DMS153 treated with DMSO at 0.1 percent for 48 hours (cell line): ENCODE measurements at regions not wholly inside any gene's neighbourhood (a gene's known extent, or its start where the extent isn't known, plus 50 kb on each side); places are given as distances from the start of the nearest gene placed in this dataset.

ENCODE experiments used
- DNase-seq: peaks from one replicate; lab custom pipeline; 2025; ENCODE audit not compliant: unreplicated experiment; lab: John Stamatoyannopoulos, UW

- no peak for DNase-seq
These were observed 183.2 kb upstream of the LYZL1 start for GRCh38 chr10:29105516-29106215.

GRCh38 chr10:29106287-29106686, 182.6 kb upstream of the LYZL1 start:
- no peak for DNase-seq

- no peak for DNase-seq
These were observed 180.9 kb upstream of the LYZL1 start for GRCh38 chr10:29107866-29108498.

GRCh38 chr10:29109707-29110571, 178.9 kb upstream of the LYZL1 start:
- DNase-seq = no peak

GRCh38 chr10:29112827-29113615, 175.8 kb upstream of the LYZL1 start:
- DNase-seq = no peak

GRCh38 chr10:29113616-29113945, 175.3 kb upstream of the LYZL1 start:
- no peak for DNase-seq

- DNase-seq = no peak
These were observed 174.7 kb upstream of the LYZL1 start for GRCh38 chr10:29114141-29114540.

GRCh38 chr10:29117781-29118180, 171.1 kb upstream of the LYZL1 start:
- no peak for DNase-seq

- DNase-seq = no peak
These were observed 169.5 kb upstream of the LYZL1 start for GRCh38 chr10:29119374-29119773.

GRCh38 chr10:29120216-29120615, 168.7 kb upstream of the LYZL1 start:
- no peak for DNase-seq

GRCh38 chr10:29124864-29125263, 164.0 kb upstream of the LYZL1 start:
- DNase-seq = no peak

- no peak for DNase-seq
These were observed 161.7 kb upstream of the LYZL1 start for GRCh38 chr10:29127037-29127700.

GRCh38 chr10:29127731-29128130, 161.1 kb upstream of the LYZL1 start:
- DNase-seq = no peak

- no peak for DNase-seq
These were observed 158.6 kb upstream of the LYZL1 start for GRCh38 chr10:29130190-29130673.

GRCh38 chr10:29131952-29132547, 156.8 kb upstream of the LYZL1 start:
- no peak for DNase-seq

GRCh38 chr10:29132551-29133111, 156.2 kb upstream of the LYZL1 start:
- DNase-seq = no peak

GRCh38 chr10:29135337-29135736, 153.5 kb upstream of the LYZL1 start:
- DNase-seq = no peak

- DNase-seq = no peak
These were observed 152.5 kb upstream of the LYZL1 start for GRCh38 chr10:29136411-29136810.

- no peak for DNase-seq
These were observed 148.7 kb upstream of the LYZL1 start for GRCh38 chr10:29140151-29140550.

GRCh38 chr10:29140991-29141390, 147.9 kb upstream of the LYZL1 start:
- DNase-seq = no peak
